Mammary epithelial cell (primary cell): ENCODE measurements at regions not wholly inside any gene's neighbourhood (a gene's known extent, or its start where the extent isn't known, plus 50 kb on each side); places are given as distances from the start of the nearest gene placed in this dataset.

Experiments
- CTCF ChIP-seq, 2 donors: IDR thresholded peaks in 1 of 2; conservative IDR thresholded peaks in 1 of 2; 2 replicates each; pipeline ENCODE4 v1.5.1; 2011 to 2012; ENCODE audit warnings: inconsistent platforms in 2 of 2, low read length in 2 of 2, mild to moderate bottlenecking in 2 of 2, control low read depth in 1 of 2, low read depth in 1 of 2; ENCODE audit not compliant: insufficient read depth in 1 of 2; ENCODE audit errors: extremely low read depth in 1 of 2
- EZH2 ChIP-seq: IDR thresholded peaks from 2 replicates; pipeline ENCODE4 v1.6.1; 2012; ENCODE audit warnings: low read length, inconsistent platforms, borderline replicate concordance

- TF ChIP-seq CTCF (conservative IDR thresholded peaks at IDR 0.05 in 1 of 2, IDR thresholded peaks at IDR 0.05 in 1 of 2; ENCODE audit: extremely low read depth in 1 of 2, insufficient read depth in 1 of 2, low read depth in 1 of 2, low read length in 2 of 2) (no peak), EZH2 (no peak)
Observed at GRCh38 chr15:29465196-29465595, 195.6 kb upstream of the NSMCE3 start.
